Prostate gland (tissue), 2 donors: ENCODE measurements at regions not wholly inside any gene's neighbourhood (a gene's known extent, or its start where the extent isn't known, plus 50 kb on each side); places are given as distances from the start of the nearest gene placed in this dataset.

ENCODE experiments used
- DNase-seq: peaks from one replicate; pipeline ENCODE4 v3.0.0-alpha.2; 2019; ENCODE audit warnings: low spot score
- H3K27ac ChIP-seq, 2 donors: fragments of 200-600 bp; sonication (generic); 2 replicates each; pipeline ENCODE4 v1.5.1; 2017 to 2019
- H3K27me3 ChIP-seq: fragments of 200-600 bp; sonication (generic); replicated peaks from 2 replicates; pipeline ENCODE4 v1.5.1; 2019; ENCODE audit not compliant: insufficient read depth
- H3K36me3 ChIP-seq, 2 donors: fragments of 200-600 bp; sonication (generic); 1 replicate in 1 of 2; 2 replicates in 1 of 2; pipeline versions ENCODE4 v1.5.1 to v1.8.1; 2017 to 2019
- H3K4me1 ChIP-seq: fragments of 200-600 bp; sonication (generic); replicated peaks from 2 replicates; pipeline ENCODE4 v1.5.1; 2019
- H3K4me3 ChIP-seq, 2 donors: fragments of 200-600 bp; sonication (generic); 2 replicates each; pipeline ENCODE4 v1.5.1; 2017 to 2019
- H3K9me3 ChIP-seq: fragments of 200-600 bp; sonication (generic); 2 replicates; pipeline ENCODE4 v1.5.1; 2017
- POLR2A ChIP-seq: fragments of 450-650 bp; IDR thresholded peaks from one replicate; pipeline ENCODE4 v1.6.1; 2016; ENCODE audit warnings: antibody characterized with exemption, mild to moderate bottlenecking
- POLR2AphosphoS5 ChIP-seq: sonication (generic); formaldehyde crosslinking; IDR thresholded peaks from one replicate; pipeline ENCODE4 v1.6.1; 2017; ENCODE audit warnings: antibody characterized with exemption
- WGBS: methylation state at CpG from one replicate; pipeline ENCODE4 v1.1.5; 2018; 5-methylcytosine and 5-hydroxymethylcytosine counted together
- intact Hi-C: fragments of 100-400 bp; cut with DNase I; formaldehyde crosslinking; loops from one replicate; pipeline ENCODE4 v1.14.2; 2022
- TF ChIP-seq, protein P1 (sequence below), 4 experiments: fragments of 200-600 bp in 2 of 4; fragments of 450-650 bp in 2 of 4; sonication (generic) in 2 of 4; IDR thresholded peaks; 1 replicate in 3 of 4; 2 replicates in 1 of 4; pipeline ENCODE4 v1.5.1; 2016 to 2019; ENCODE audit warnings: antibody characterized with exemption in 4 of 4, mild to moderate bottlenecking in 2 of 4, moderate library complexity in 2 of 4

DNA sequence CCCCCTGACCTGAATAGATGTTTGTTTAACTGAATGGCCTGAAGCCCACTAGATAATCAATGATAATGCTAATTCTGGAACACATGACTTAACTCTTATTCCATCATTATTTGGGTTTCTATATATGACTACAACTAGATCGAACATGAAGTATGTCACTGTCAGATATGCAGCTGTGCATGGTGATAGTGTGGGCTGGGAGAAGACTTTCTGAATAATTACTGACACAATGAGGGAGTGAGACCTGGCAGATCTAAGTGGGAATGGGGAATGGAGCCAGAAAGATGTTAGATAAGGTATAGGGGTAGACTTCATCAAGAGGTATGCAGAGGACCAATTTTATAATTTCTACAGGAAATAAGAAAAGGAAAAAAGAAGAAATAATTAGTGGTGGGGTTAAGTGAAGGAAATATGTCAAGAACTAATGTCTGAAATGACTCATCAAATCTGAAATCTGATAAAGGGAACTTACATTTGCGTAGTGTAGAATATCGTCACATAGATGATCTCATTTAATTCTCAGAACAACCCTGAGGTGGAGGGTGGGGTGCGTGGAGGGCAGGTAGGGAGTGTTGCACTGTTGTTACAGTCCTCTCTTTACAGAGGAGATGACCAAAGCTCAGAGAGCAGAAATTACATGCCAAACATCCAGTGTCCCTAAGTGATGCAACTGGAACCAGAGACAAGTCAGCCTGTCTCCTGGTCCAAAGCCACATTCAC, 68.2 kb upstream of the EED start:
- intact Hi-C loops: no loop called here
- H3K9me3 ChIP-seq: no peaks in the 10 kb centered on the region
- no peaks in the 10 kb centered on the region for H3K36me3 ChIP-seq
- H3K27ac ChIP-seq: no peak overlapping the region
- no peaks in the 10 kb centered on the region for H3K27me3 ChIP-seq
- H3K4me3 ChIP-seq: no peak overlapping the region
- 79% methylated on average over 4 of the region's 4 CpGs for WGBS
- no peaks in the 10 kb centered on the region for H3K4me1 ChIP-seq
- no peak for DNase-seq
- TF ChIP-seq POLR2AphosphoS5 (no peak), POLR2A (no peak)
- TF ChIP-seq, protein P1, sequence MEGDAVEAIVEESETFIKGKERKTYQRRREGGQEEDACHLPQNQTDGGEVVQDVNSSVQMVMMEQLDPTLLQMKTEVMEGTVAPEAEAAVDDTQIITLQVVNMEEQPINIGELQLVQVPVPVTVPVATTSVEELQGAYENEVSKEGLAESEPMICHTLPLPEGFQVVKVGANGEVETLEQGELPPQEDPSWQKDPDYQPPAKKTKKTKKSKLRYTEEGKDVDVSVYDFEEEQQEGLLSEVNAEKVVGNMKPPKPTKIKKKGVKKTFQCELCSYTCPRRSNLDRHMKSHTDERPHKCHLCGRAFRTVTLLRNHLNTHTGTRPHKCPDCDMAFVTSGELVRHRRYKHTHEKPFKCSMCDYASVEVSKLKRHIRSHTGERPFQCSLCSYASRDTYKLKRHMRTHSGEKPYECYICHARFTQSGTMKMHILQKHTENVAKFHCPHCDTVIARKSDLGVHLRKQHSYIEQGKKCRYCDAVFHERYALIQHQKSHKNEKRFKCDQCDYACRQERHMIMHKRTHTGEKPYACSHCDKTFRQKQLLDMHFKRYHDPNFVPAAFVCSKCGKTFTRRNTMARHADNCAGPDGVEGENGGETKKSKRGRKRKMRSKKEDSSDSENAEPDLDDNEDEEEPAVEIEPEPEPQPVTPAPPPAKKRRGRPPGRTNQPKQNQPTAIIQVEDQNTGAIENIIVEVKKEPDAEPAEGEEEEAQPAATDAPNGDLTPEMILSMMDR (IDR thresholded peaks at IDR 0.05): no peak

DNA sequence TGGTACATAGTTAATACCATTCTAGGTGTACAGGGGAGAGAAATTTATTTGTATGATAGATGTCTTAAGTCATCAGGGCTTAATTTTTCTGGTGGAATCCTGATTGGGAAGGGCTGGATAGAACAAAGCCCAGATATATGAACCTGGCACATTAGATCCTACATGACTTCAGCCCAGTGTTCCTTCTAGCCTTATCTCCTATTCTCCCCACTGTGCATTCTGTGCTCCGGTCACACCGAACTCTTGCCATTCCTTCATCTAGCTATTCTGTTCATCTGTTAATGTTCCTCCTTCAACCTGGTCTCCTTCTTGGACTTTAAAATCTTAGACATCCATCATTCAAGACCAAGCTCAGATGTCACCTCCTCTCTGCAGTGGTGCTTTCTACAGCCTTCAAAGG, 68.9 kb upstream of the EED start:
- 100% methylated on average over 2 of the region's 2 CpGs for WGBS

DNA sequence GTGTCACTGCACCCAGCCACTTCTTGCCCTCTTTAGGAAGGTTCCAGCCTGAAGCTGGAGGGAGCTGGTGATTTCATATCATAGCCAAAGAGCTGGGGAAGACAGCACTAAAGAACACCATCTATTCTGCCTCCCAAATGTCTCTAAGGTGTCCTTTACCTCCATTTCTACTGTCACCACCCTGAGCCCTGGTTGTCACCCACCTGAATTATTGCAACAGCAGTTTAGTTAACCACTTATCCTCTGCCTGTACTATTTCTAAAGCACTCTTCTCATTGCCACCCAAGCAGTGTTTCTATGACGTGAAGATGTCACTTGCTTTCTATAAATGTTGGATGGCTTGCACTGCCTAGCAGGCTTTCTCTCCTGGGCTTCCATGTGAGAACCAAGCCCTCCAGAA, 69.4 kb upstream of the EED start:
- no peak overlapping the region for H3K27ac ChIP-seq

More for the DNA sequence above, 68.9 kb upstream of the EED start:
- DNase-seq: no peak
- TF ChIP-seq POLR2AphosphoS5 (no peak), POLR2A (no peak)
- TF ChIP-seq, protein P1 (IDR thresholded peaks at IDR 0.05): no peak
- intact Hi-C loops: no loop called here
- no peaks in the 10 kb centered on the region for H3K36me3 ChIP-seq
- no peak overlapping the region for H3K4me3 ChIP-seq
- H3K27ac ChIP-seq: no peak overlapping the region
- H3K9me3 ChIP-seq: no peaks in the 10 kb centered on the region
- no peaks in the 10 kb centered on the region for H3K4me1 ChIP-seq
- no peaks in the 10 kb centered on the region for H3K27me3 ChIP-seq

DNA sequence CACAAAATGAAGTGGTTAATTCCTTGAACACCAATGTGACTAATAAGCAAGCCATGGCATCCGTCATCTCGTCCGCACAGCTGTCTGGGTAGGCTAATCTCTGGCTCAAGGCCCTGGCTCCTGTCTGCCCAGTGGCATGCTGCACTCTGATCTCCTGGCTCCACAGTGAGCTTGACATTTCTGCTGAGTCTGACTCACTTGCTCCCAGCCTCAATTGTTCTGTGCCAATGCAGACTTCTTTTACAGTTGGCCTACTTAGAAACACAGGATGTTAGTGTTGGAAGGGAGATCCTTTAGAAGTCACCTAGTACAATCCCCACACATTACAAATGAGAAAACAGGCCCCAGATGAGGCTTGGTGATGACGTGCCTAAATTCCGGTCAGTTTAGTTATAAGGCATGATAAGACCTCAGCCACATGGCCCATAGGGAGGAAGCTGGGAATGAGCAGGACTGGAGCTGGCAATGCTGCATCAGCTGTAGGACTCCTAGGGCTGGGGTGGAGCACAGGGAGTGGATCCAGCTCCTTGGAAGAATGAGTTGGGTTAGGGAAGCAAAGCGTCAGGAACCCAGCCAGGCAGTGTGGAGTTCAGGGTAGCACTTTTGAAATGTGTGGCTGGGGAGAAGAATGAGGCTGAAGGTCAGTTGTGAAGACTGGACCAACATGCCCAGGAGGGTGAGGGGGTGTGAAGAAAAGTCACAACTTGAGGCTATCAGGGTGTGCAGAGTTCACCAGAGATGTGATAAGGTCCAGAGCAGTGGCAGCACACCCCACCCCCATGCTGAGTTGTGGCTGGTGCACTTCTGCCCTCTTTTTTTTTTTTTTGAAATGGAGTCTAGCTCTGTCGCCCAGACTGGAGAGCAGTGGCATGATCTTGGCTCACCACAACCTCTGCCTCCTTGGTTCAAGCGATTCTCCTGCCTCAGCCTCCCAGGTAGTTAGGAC, 70.2 kb upstream of the EED start:
- H3K27ac ChIP-seq: no peak overlapping the region
- H3K4me1 ChIP-seq: no peaks in the 10 kb centered on the region
- H3K9me3 ChIP-seq: no peaks in the 10 kb centered on the region
- intact Hi-C loops: no loop called here
- DNase-seq: no peak
- WGBS: 45% methylated on average over 8 of the region's 8 CpGs
- H3K4me3 ChIP-seq: no peak overlapping the region
- no peaks in the 10 kb centered on the region for H3K36me3 ChIP-seq
- no peaks in the 10 kb centered on the region for H3K27me3 ChIP-seq
- TF ChIP-seq, protein P1 (IDR thresholded peaks at IDR 0.05): no peak
- peak; percentile 18 for TF ChIP-seq POLR2AphosphoS5

More for the DNA sequence above, 69.4 kb upstream of the EED start:
- no peak for DNase-seq
- H3K27me3 ChIP-seq: no peaks in the 10 kb centered on the region
- H3K9me3 ChIP-seq: no peaks in the 10 kb centered on the region
- intact Hi-C loops: no loop called here
- TF ChIP-seq POLR2A: no peak
- TF ChIP-seq, protein P1 (IDR thresholded peaks at IDR 0.05): no peak
- TF ChIP-seq POLR2AphosphoS5: no peak
- no peaks in the 10 kb centered on the region for H3K4me1 ChIP-seq
- 100% methylated on average over 1 of the region's 1 CpG for WGBS
- no peaks in the 10 kb centered on the region for H3K36me3 ChIP-seq
- H3K4me3 ChIP-seq: no peak overlapping the region
